Erythroblast (primary cell): ENCODE measurements at regions not wholly inside any gene's neighbourhood (a gene's known extent, or its start where the extent isn't known, plus 50 kb on each side); places are given as distances from the start of the nearest gene placed in this dataset.

Experiments
- DNase-seq, 2 experiments: peaks; one replicate each; lab custom pipeline; 2025; lab: John Stamatoyannopoulos, UW
- GATA1 ChIP-seq: IDR thresholded peaks from 2 replicates; pipeline ENCODE4 v1.6.1; 2011; ENCODE audit warnings: low read depth, mild to moderate bottlenecking, control low read depth, low read length, moderate library complexity
- POLR2A ChIP-seq: IDR thresholded peaks from 2 replicates; pipeline ENCODE4 v1.6.1; 2011; ENCODE audit warnings: mild to moderate bottlenecking, low read length

GRCh38 chr19:28409859-28410258 lies 803.1 kb downstream of the UQCRFS1 start:
- DNase-seq: no peak
- TF ChIP-seq GATA1 (no peak), POLR2A (no peak)

GRCh38 chr19:28406966-28407365 lies 806.0 kb downstream of the UQCRFS1 start:
- no peak for TF ChIP-seq GATA1
- TF ChIP-seq POLR2A: no peak
- DNase-seq: no peak

- TF ChIP-seq POLR2A (no peak), GATA1 (no peak)
- DNase-seq: no peak
Measured at GRCh38 chr19:28405346-28405742, 807.6 kb downstream of the UQCRFS1 start.

- TF ChIP-seq GATA1 (no peak), POLR2A (no peak)
- DNase-seq: no peak
Measured at GRCh38 chr19:28404472-28404871, 808.5 kb downstream of the UQCRFS1 start.

- TF ChIP-seq GATA1 (no peak), POLR2A (no peak)
- no peak for DNase-seq
Measured at GRCh38 chr19:28403690-28404089, 809.3 kb downstream of the UQCRFS1 start.

GRCh38 chr19:28402701-28403290 lies 810.2 kb downstream of the UQCRFS1 start:
- no peak for DNase-seq
- TF ChIP-seq POLR2A (no peak), GATA1 (no peak)

- TF ChIP-seq POLR2A (no peak), GATA1 (no peak)
- DNase-seq: no peak
Measured at GRCh38 chr19:28401739-28402424, 811.1 kb downstream of the UQCRFS1 start.

GRCh38 chr19:28400953-28401671 lies 811.8 kb downstream of the UQCRFS1 start:
- DNase-seq: no peak
- no peak for TF ChIP-seq POLR2A
- no peak for TF ChIP-seq GATA1

GRCh38 chr19:28399187-28399586 lies 813.8 kb downstream of the UQCRFS1 start:
- DNase-seq: no peak
- TF ChIP-seq GATA1: no peak
- TF ChIP-seq POLR2A: no peak

- no peak for TF ChIP-seq GATA1
- no peak for TF ChIP-seq POLR2A
- no peak for DNase-seq
Measured at GRCh38 chr19:28397800-28398199, 815.2 kb downstream of the UQCRFS1 start.

DNA sequence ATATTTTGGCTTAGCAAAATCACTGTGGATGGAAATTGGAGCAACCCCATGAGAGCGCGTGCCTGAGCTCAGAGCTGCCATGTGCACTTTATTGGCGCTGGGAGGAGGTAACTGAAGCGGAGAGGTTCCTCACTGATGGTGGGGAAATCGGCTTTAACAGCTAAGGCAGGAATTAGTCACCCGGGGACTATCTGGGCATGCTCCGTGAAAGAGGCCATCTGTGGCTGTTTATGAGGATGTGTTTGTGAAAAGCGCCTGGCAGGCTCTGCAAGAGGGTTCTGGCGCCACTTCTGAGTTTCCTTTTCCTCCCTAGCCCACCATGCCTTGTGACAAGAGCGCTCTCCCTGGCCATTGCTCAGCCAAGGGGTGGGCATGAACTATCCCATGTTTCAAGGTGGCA lies 815.6 kb downstream of the UQCRFS1 start:
- no peak for DNase-seq
- no peak for TF ChIP-seq GATA1
- TF ChIP-seq POLR2A: no peak

DNA sequence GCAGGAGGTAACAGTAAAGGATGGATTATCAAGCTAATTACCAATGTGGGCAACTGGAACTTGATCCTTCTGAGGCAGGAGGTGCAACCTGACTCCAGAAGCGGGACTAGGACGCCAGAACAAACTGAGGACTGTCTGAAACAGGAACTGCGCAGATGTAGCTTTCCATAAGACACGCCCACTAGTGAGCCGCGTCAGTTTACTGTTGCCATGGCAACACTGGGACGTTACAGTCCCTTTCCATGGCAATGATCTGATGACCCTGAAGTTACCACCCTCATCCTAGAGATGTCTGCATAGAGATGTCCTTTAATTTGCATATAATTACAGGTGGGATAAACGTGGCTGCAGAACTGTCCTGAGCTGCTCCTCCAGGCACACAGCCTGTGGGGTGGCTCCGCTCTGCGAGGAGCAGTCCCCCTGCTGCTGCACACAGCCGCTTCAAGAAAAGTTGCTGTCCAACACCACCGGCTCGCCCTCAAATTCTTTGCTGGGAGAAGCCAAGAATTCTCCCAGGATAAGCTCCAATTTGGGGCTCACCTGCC lies 816.6 kb downstream of the UQCRFS1 start:
- TF ChIP-seq POLR2A (no peak), GATA1 (no peak)

DNA sequence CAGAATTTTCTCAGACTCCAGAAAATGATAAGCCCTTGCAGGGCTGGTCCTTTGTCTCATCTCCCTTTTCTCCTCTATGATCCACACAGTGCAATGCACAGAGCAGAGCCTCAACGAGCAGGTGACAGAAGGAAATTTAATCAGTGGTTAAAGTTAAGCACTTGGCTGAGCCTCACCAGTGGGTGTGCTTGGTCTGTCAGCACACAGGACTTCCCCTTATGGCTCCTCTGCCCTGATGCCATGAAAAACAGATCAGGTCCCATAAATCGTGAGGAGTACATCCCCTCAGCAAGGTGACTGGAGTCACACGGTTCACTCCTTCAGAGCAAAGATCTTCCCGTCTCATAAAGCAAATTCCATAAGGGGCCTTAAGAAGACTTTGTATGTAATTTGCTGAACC lies 818.2 kb downstream of the UQCRFS1 start:
- TF ChIP-seq POLR2A (no peak), GATA1 (no peak)
- DNase-seq: no peak

More for the DNA sequence above, 816.6 kb downstream of the UQCRFS1 start:
- no peak for DNase-seq
